ENCODE measurements at regions not wholly inside any gene's neighbourhood (a gene's known extent, or its start where the extent isn't known, plus 50 kb on each side); places are given as distances from the start of the nearest gene placed in this dataset.

DNA sequence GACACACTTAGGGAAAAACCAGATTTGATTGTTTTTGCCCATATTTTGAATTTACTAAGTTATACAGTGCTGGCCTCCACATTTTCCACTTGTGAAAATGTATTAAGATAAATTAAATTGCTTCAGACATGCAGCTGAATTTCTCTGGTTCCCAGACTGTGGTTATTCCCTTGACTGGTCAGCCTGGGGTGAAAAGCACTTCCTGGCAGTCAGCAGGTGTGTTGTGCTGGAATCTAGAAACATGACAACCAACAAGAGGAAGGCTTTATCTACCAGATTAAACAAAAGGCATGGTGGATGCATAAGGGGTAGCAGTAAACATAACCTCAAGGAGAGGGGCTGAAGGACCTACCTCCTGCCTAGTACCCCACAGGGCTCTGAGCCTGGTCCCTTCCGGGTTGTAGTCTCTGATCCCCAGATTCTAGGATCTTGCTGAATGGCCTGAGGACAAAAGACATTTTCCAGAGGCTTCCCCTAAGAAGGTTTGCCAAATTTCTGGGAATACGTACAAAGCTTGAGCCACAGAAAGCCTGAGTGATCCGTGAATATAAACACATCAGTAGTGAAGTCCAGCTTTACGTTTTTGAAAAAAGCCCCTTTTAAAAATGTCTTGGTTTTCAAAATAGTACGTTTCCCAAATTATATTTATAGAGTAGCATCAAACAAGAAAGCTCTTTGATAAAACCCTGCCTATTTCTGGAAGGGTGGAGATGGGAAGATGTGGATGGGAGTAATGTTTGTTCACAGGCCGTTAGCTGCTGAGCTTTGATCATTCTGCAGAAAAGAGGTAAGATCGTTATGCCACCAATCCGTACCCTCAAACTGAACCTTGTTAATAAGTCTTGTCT, 133.4 kb downstream of the LACC1 start:
- DNase-seq (ENCODE audit: low read depth in 2 of 2): no peak
- no peak for TF ChIP-seq CTCF (IDR thresholded peaks at IDR 0.05; ENCODE audit: low read depth, low read length)
- no peak overlapping the region for H3K4me3 ChIP-seq (replicated peaks in 1 of 2; ENCODE audit: low read depth in 2 of 2, low read length in 2 of 2)

DNA sequence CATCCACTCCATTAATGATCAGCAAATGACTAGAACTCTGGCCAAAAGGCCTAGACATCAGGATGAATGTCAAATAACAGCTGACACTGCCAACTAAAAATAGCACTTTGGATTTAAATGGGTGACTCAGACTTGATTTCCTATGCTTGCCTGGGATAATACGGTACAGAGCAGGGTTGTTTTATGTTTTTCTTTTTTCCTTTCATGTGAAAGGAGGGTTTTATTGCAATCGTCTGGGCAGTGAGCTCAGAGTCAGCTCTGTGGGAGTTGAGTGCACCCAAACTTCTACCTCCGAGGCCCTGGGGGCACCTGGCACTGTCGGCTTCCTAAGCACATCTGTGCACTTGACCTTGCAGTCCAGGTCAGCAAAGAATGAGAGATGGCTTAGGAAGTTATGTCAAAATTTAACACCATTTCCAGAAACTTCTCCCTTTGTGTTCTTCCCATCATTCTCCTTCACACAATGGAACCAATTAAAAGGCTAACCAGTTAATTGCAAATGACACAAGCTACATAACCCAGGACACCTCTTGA, 134.1 kb downstream of the LACC1 start:
- H3K4me3 ChIP-seq (replicated peaks in 1 of 2; ENCODE audit: low read depth in 2 of 2, low read length in 2 of 2): no peak overlapping the region
- no peak for TF ChIP-seq CTCF (IDR thresholded peaks at IDR 0.05; ENCODE audit: low read depth, low read length)
- peak; percentile 45 to 60 for DNase-seq (ENCODE audit: low read depth in 2 of 2)

DNA sequence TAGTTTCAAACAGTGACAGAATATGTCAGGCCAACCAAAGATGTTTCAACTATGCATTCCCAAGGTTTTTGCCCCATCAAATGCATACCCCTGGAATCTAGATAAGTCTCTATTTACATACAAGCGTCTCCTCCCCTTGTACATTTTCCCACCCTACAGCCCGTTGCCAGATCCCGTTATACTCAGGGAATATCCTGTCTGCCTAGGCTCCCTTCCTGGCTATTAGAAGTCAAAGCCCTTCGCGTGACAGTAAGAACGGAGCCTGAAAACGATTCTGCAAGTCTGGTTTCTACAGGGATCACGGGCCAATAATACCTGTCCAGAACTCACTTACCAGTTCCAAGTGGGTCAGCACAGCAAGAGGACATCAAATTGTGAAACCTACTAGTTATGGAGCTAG, 134.8 kb downstream of the LACC1 start:
- H3K4me3 ChIP-seq (replicated peaks in 1 of 2; ENCODE audit: low read depth in 2 of 2, low read length in 2 of 2): no peak overlapping the region
- TF ChIP-seq CTCF (IDR thresholded peaks at IDR 0.05; ENCODE audit: low read depth, low read length): no peak
- no peak for DNase-seq (ENCODE audit: low read depth in 2 of 2)

GRCh38 chr13:44015118-44015517, 135.4 kb downstream of the LACC1 start:
- no peak overlapping the region for H3K4me3 ChIP-seq (replicated peaks in 1 of 2; ENCODE audit: low read depth in 2 of 2, low read length in 2 of 2)
- no peak for DNase-seq (ENCODE audit: low read depth in 2 of 2)
- TF ChIP-seq CTCF (IDR thresholded peaks at IDR 0.05; ENCODE audit: low read depth, low read length): no peak

GRCh38 chr13:44015811-44016210, 136.1 kb downstream of the LACC1 start:
- TF ChIP-seq CTCF (IDR thresholded peaks at IDR 0.05; ENCODE audit: low read depth, low read length): no peak
- peak in 1 of 2 donors; percentile 14 for DNase-seq (ENCODE audit: low read depth in 2 of 2)
- no peak overlapping the region for H3K4me3 ChIP-seq (replicated peaks in 1 of 2; ENCODE audit: low read depth in 2 of 2, low read length in 2 of 2)

GRCh38 chr13:44017756-44018309, 138.1 kb downstream of the LACC1 start:
- H3K4me3 ChIP-seq (replicated peaks in 1 of 2; ENCODE audit: low read depth in 2 of 2, low read length in 2 of 2): no peak overlapping the region
- no peak for DNase-seq (ENCODE audit: low read depth in 2 of 2)
- TF ChIP-seq CTCF (IDR thresholded peaks at IDR 0.05; ENCODE audit: low read depth, low read length): no peak

Measured in cardiac fibroblast (primary cell).